HUES48 (cell line): ENCODE measurements at regions not wholly inside any gene's neighbourhood (a gene's known extent, or its start where the extent isn't known, plus 50 kb on each side); places are given as distances from the start of the nearest gene placed in this dataset.
"Not testable (repeated sequence)": the region's sequence is repeated elsewhere in the genome, so short reads cannot be mapped to it uniquely, and the experiment has no call there.

Experiments used
- H3K27ac ChIP-seq: one replicate; pipeline ENCODE4 v1.7.0; 2013; ENCODE audit warnings: low read depth, low read length, inconsistent platforms
- H3K27me3 ChIP-seq: 2 replicates; pipeline ENCODE4 v1.6.1; 2013; ENCODE audit warnings: mild to moderate bottlenecking, low read length; ENCODE audit not compliant: control insufficient read depth, insufficient read depth
- H3K36me3 ChIP-seq: 2 replicates; pipeline ENCODE4 v1.6.1; 2013; ENCODE audit warnings: low read length; ENCODE audit not compliant: control insufficient read depth, insufficient read depth
- H3K4me1 ChIP-seq: 2 replicates; pipeline ENCODE4 v1.6.1; 2013; ENCODE audit warnings: mild to moderate bottlenecking, low read length; ENCODE audit not compliant: control insufficient read depth, insufficient read depth
- H3K4me3 ChIP-seq: 2 replicates; pipeline ENCODE4 v1.5.1; 2013; ENCODE audit warnings: mild to moderate bottlenecking, low read depth, low read length
- H3K9ac ChIP-seq: 2 replicates; pipeline ENCODE4 v1.6.1; 2013; ENCODE audit warnings: mild to moderate bottlenecking, low read depth, low read length, moderate library complexity
- H3K9me3 ChIP-seq: 2 replicates; pipeline ENCODE4 v1.6.1; 2013; ENCODE audit warnings: low read length; ENCODE audit not compliant: control insufficient read depth, insufficient read depth

DNA sequence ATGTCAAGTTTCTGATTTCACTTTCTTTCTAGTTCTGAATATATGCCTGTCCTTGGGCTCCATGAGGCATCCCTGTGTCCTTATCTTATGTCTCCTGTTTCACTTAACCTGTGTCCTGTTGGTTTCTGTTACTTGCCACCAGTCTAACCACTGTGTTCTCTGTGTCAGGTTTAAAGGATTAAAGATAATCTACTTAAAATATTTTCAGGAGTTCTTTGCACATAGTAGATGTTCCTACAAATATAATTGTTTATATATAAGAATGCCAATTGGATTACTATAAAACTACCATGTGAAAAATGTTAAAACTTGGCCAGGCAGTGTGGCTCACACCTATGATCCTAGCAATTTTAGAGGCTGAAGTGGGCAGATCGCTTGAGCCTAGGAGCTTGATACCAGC, 406.4 kb downstream of the CCER1 start:
- Histone ChIP-seq H3K27me3 (no peaks in the 10 kb centered on the region), H3K36me3 (no peaks in the 10 kb centered on the region), H3K9me3 (no peaks in the 10 kb centered on the region), H3K4me3 (no peak overlapping the region), H3K4me1 (peaks cover 4% of the 10 kb centered on the region; the same call in 1 of the 2 replicates), H3K9ac (no peak overlapping the region), H3K27ac (no peak overlapping the region)

DNA sequence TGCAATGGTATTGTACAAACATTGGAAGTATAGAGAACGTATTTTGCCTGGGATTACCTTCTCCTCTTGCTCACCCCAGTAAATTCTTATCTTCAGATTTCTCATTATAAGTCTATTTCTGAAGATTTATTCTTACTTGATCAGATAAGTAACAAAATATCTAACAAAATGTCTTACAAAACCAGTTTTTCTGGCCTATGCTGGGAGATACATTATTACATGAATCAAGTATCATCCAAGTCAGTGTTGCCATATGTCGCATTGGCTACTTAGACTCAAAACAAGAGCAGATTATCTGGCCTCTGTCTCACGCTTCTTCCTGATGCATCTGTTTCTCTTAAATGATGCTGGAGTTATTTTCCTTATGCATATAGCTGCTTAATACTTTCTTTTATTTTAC, 408.5 kb downstream of the CCER1 start:
- peaks cover 7% of the 10 kb centered on the region; the same call in 1 of the 2 replicates for H3K4me1 ChIP-seq
- H3K9ac ChIP-seq, result no peak overlapping the region
- H3K36me3 ChIP-seq, result no peaks in the 10 kb centered on the region
- no peak overlapping the region for H3K4me3 ChIP-seq
- no peaks in the 10 kb centered on the region for H3K9me3 ChIP-seq
- H3K27me3 ChIP-seq, result no peaks in the 10 kb centered on the region
- no peak overlapping the region for H3K27ac ChIP-seq

DNA sequence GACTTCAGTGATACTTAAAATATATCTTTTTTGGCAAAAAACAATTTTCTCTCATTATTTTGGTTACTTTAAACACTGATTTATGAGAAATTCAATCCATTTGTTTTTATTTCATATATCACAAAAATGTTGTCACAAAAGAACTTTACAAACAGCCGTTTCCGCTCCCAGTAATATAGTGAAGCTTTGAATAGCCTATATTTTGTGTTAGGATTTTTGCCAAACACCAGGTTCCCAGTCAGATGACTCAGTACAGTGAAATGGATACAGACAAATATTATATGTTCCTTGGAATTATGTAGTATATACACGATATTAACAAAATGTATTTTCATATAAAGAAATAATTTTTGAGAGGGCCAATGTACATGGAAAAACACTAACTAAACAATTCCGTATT, 411.1 kb downstream of the CCER1 start:
- H3K27me3 ChIP-seq, result no peaks in the 10 kb centered on the region
- no peak overlapping the region for H3K9ac ChIP-seq
- no peak overlapping the region for H3K4me3 ChIP-seq
- H3K4me1 ChIP-seq, result peaks cover 7% of the 10 kb centered on the region; the same call in 1 of the 2 replicates
- no peaks in the 10 kb centered on the region for H3K36me3 ChIP-seq
- H3K9me3 ChIP-seq, result no peaks in the 10 kb centered on the region
- no peak overlapping the region for H3K27ac ChIP-seq

DNA sequence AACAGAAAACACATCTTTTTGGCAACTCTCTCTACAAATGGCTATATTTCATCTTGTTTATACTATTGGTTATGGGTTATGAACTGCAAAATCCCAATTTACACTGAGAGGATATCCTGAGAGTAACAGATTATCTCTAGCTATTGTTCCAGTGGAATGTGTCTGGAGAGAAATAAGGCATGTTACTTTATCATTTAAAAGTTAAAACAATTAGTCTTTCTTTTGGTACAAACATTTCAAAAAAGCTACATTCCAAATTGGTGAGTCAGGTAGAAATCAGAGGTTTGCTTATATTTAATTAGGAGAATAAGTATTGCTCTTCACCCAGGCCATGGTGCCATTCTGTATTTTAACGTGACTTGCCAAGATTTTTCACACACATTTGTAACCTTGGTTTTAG, 411.6 kb downstream of the CCER1 start:
- Histone ChIP-seq H3K9ac (no peak overlapping the region), H3K27me3 (no peaks in the 10 kb centered on the region), H3K4me1 (peaks cover 7% of the 10 kb centered on the region; the same call in 1 of the 2 replicates), H3K36me3 (no peaks in the 10 kb centered on the region), H3K9me3 (no peaks in the 10 kb centered on the region), H3K27ac (no peak overlapping the region), H3K4me3 (no peak overlapping the region)

DNA sequence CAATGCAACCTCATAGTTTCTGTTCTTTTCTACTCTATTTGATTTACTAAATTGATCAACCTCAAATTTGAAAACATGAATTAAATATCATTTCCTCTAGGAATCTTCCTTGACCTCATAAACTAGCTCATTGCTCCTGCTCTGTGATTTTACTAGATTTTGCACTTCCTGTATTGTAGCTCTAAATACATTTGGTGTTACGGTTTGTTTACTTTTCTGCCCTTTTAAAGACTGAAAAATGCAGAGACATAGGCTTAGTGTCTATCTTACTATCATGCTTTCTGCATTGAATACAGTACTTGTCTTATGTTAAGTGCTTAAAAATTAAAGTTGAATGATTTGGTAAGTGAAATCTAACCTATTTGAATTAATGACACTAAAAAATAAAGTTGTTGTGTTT, 412.1 kb downstream of the CCER1 start:
- H3K9ac ChIP-seq, H3K4me3 ChIP-seq, H3K9me3 ChIP-seq, H3K4me1 ChIP-seq, H3K27ac ChIP-seq, H3K36me3 ChIP-seq, H3K27me3 ChIP-seq: not testable (repeated sequence)

DNA sequence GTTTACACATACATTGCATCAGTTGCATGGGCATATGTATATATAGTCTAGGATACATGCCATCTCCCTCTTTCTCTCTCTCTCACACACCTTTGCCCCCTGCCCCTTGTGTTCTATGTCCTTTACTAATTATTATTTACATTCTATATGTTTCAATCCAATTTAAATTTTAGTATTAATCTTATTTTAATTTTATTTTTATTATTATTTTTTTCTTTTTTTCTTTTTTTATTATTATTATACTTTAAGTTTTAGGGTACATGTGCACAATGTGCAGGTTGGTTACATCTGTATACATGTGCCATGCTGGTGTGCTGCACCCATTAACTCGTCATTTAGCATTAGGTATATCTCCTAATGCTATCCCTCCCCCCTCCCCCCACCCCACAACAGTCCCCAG, 421.1 kb downstream of the CCER1 start:
- H3K9ac ChIP-seq, H3K4me1 ChIP-seq, H3K36me3 ChIP-seq, H3K27me3 ChIP-seq, H3K27ac ChIP-seq, H3K9me3 ChIP-seq, H3K4me3 ChIP-seq: not testable (repeated sequence)

DNA sequence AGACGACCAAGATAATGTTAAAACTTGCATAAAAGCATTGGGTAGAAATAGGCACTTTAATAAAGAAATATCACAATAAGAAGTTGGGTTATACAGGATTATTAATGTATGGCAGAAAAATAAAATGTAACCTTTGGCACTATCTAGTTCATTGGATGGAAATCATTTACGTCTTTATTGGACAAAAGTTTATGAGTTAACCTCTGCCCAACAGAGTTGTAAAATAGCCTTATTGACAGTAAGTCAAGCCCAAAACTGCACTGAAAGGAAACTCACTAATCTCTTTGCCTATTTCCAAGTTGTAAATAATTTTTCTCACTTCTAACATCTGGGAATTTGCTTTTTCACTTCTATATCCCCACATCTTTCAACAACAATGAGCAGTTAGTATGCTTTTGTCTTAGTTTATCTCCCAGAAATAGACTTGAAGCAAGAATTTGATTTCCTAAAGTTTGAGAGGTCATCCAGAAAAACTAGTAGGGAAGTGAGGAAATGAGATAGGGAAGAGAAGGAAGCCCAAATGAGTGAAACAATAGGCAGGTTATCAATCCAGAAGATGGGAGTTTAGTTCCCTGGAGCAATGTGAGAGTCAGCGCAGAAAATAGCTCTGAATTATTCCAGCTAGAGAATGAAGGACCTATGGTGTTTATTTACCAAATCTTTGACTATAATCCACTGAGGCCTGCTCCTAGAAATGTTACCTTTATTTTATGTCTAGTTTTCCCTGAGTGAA, 434.8 kb downstream of the CCER1 start:
- Histone ChIP-seq H3K36me3 (no peaks in the 10 kb centered on the region), H3K9ac (no peak overlapping the region), H3K9me3 (no peaks in the 10 kb centered on the region), H3K4me1 (peaks cover 4% of the 10 kb centered on the region; the same call in 1 of the 2 replicates), H3K27me3 (no peaks in the 10 kb centered on the region), H3K4me3 (no peak overlapping the region), H3K27ac (no peak overlapping the region)

DNA sequence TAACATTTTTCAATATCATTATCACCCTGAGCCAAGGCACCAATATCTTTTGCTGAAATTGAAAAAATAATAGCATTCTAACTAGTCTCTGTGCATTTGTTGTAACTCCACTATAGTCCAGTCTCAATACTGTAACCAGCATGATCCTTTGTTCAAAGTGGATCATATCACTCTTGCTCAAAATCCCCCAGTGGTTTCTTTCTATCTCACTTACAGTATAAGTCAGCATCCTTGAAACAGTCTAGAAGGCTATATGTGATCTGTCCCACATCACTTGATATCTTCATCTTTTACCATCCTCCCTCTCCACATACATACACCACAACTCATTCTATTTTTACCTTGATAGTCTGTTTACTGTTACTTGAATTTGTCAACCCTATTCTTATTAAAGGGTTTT, 435.7 kb downstream of the CCER1 start:
- no peaks in the 10 kb centered on the region for H3K9me3 ChIP-seq
- H3K4me3 ChIP-seq, result no peak overlapping the region
- H3K36me3 ChIP-seq, result no peaks in the 10 kb centered on the region
- H3K27me3 ChIP-seq, result no peaks in the 10 kb centered on the region
- H3K9ac ChIP-seq, result no peak overlapping the region
- peaks cover 11% of the 10 kb centered on the region; the same call in 1 of the 2 replicates for H3K4me1 ChIP-seq
- no peak overlapping the region for H3K27ac ChIP-seq

DNA sequence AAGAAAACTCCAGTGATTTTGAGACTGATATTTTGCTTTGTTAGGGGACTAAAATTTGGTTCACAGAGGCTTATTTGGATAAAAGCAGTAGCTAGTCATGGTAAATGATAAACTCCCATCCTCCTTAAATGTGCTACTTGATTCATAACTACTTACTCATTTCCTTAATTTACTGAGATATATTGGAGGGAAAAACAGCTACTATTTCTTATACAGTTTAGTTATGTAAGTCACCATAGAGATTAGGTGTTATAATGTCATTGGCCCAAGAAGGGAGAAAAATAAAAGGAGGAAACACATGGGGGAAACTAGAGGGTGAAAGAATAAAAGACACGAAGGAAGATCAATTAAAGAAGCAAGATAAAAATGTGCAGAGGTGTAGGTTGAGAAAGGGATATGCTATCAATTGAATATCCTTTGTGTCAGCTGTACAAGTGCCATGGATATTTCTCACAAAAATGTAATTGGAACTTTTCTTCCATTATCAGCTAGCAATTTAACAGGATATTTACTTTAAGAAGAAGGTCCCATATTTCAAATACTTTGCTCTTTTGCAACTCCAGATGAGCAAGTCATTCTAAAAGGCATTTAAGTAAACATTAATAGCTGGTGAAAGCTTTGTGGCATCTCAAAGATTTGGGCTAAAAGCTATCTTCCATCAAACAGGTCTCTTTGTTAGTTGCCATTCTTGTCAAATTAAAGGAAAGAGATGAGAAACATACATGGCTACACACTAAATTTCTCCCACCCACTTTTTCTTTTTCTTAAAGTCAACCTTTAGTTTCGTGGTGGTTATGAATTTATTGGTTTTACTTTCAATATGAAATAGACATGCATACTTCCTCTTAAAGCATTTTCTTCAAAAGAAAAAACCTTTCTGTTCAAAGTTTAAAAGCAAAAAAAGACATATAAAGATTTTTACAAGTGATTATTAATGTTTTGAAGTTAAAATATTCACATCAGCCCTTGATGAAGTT, 439.5 kb downstream of the CCER1 start:
- no peaks in the 10 kb centered on the region for H3K27me3 ChIP-seq
- H3K36me3 ChIP-seq, result no peaks in the 10 kb centered on the region
- no peak overlapping the region for H3K4me3 ChIP-seq
- H3K4me1 ChIP-seq, result peaks cover 41% of the 10 kb centered on the region
- H3K9ac ChIP-seq, result no peak overlapping the region
- no peaks in the 10 kb centered on the region for H3K9me3 ChIP-seq
- no peak overlapping the region for H3K27ac ChIP-seq

DNA sequence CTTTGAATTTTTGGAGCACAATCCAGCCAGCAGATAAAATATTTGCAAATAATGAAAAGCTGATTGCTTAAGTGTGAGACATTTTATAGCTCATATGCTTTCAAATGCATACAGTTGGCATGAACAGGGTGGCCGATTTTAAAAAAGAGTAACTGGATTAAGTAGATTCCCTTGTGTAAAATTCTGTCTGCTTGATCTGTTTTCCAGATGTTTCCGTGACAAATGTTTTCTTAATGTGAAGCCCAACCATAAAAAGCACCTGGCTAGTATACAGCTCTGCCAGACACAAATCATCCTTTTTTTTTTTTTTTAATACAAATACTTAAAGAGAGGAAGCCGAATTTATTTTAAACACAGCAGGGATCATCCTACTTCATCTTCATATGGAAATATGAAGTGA, 440.7 kb downstream of the CCER1 start:
- Histone ChIP-seq H3K27me3 (no peaks in the 10 kb centered on the region), H3K9ac (no peak overlapping the region), H3K36me3 (no peaks in the 10 kb centered on the region), H3K4me1 (peaks cover 41% of the 10 kb centered on the region), H3K9me3 (no peaks in the 10 kb centered on the region), H3K27ac (no peak overlapping the region), H3K4me3 (no peak overlapping the region)

DNA sequence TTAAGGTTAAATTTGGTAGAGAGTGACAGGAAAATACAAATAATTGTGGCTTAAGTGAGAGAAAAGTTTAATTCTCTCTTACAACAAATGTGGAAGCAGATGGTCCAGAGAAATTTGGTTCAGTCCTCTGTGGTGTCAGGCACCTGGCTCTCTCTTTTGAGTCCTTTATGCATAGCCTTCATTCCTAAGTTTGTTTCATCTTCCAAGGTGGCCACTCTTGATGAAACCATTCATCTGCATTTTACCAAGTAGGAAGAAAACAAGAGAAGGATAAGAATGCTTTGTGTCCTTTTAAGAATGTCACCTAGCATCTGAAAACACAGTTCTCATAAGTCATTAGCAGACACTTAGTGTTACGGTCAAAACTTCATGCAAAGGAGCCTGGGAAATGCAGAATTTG, 442.5 kb downstream of the CCER1 start:
- Histone ChIP-seq H3K4me3 (0 out of 2 replicates have a peak overlapping the region, but pooled peaks have one; percentile 14), H3K27ac (peak overlapping the region; percentile 40), H3K9me3 (no peaks in the 10 kb centered on the region), H3K4me1 (peaks cover 41% of the 10 kb centered on the region), H3K36me3 (no peaks in the 10 kb centered on the region), H3K27me3 (no peaks in the 10 kb centered on the region), H3K9ac (no peak overlapping the region)
